ENCODE measurements at regions not wholly inside any gene's neighbourhood (a gene's known extent, or its start where the extent isn't known, plus 50 kb on each side); places are given as distances from the start of the nearest gene placed in this dataset.

GRCh38 chr3:46091741-46092701 lies 64.7 kb upstream of the XCR1 start:
- no peak for TF ChIP-seq POLR2A (IDR thresholded peaks at IDR 0.05)
- TF ChIP-seq, protein P1, sequence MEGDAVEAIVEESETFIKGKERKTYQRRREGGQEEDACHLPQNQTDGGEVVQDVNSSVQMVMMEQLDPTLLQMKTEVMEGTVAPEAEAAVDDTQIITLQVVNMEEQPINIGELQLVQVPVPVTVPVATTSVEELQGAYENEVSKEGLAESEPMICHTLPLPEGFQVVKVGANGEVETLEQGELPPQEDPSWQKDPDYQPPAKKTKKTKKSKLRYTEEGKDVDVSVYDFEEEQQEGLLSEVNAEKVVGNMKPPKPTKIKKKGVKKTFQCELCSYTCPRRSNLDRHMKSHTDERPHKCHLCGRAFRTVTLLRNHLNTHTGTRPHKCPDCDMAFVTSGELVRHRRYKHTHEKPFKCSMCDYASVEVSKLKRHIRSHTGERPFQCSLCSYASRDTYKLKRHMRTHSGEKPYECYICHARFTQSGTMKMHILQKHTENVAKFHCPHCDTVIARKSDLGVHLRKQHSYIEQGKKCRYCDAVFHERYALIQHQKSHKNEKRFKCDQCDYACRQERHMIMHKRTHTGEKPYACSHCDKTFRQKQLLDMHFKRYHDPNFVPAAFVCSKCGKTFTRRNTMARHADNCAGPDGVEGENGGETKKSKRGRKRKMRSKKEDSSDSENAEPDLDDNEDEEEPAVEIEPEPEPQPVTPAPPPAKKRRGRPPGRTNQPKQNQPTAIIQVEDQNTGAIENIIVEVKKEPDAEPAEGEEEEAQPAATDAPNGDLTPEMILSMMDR (IDR thresholded peaks at IDR 0.05): no peak
- no peak for TF ChIP-seq POLR2AphosphoS5 (IDR thresholded peaks at IDR 0.05)
